ENCODE measurements at regions not wholly inside any gene's neighbourhood (a gene's known extent, or its start where the extent isn't known, plus 50 kb on each side); places are given as distances from the start of the nearest gene placed in this dataset.
"Not testable (repeated sequence)": the region's sequence is repeated elsewhere in the genome, so short reads cannot be mapped to it uniquely, and the experiment has no call there.

DNA sequence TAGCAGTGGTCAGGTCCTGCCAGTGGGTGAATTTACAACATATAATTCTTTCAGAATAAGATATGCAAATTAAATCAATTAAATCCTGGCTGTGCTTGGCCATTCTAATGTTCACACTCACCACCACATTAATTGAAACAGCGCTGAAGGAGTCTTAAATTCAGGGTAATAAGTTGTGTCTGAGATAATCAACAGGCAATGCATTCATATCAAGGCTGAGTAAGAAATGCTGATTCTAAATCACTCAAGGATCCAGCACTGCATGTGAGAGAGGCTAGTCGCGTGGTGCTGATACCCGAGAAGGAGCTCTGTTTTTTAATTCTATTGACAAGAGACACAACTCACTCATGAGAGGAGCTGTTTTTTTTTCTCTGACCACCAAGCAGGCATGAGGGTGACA lies 588.8 kb upstream of the ADAMTS9 start:
- no peak for DNase-seq (ENCODE audit: low read depth, low spot score)
- TF ChIP-seq FOXP2 (optimal IDR thresholded peaks at IDR 0.05; ENCODE audit: control extremely low read depth, extremely low read length, insufficient read depth) (no peak), EZH2 (IDR thresholded peaks at IDR 0.05) (no peak), POLR2AphosphoS5 (IDR thresholded peaks at IDR 0.05; ENCODE audit: borderline replicate concordance, low read depth, low read length) (no peak)
- H3K27ac ChIP-seq, result no peak overlapping the region
- H3K36me3 ChIP-seq (ENCODE audit: insufficient read depth, low read length), result no peaks in the 10 kb centered on the region
- no peaks in the 10 kb centered on the region for H3K9me3 ChIP-seq (ENCODE audit: low read depth, low read length)
- H3K9ac ChIP-seq (ENCODE audit: insufficient read length), result no peak overlapping the region
- no peak overlapping the region for H3K4me3 ChIP-seq

DNA sequence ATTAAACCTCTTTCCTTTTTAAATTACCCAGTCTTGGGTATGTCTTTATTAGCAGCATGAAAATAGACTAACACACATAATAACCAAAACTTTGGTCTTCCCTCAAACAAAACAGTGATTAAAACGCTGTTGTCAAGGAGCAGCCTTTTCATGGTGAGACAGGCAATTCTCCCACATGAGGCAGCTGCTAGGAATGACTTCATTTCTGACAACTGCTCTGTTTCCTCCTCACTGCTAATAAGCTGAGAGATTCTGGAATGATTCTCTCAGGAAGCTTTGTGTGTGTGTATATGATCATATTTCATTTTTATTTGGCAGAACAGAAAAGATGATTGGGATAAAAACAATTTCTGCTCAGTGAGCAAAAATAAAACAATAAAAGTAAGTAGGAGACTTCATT lies 580.6 kb upstream of the ADAMTS9 start:
- Histone ChIP-seq H3K36me3 (ENCODE audit: insufficient read depth, low read length) (no peaks in the 10 kb centered on the region), H3K9ac (ENCODE audit: insufficient read length) (no peak overlapping the region), H3K27ac (no peak overlapping the region), H3K9me3 (ENCODE audit: low read depth, low read length) (no peaks in the 10 kb centered on the region), H3K4me3 (no peak overlapping the region)
- no peak for TF ChIP-seq EZH2 (IDR thresholded peaks at IDR 0.05)
- TF ChIP-seq FOXP2 (optimal IDR thresholded peaks at IDR 0.05; ENCODE audit: control extremely low read depth, extremely low read length, insufficient read depth), result no peak
- no peak for TF ChIP-seq POLR2AphosphoS5 (IDR thresholded peaks at IDR 0.05; ENCODE audit: borderline replicate concordance, low read depth, low read length)
- DNase-seq (ENCODE audit: low read depth, low spot score), result no peak

DNA sequence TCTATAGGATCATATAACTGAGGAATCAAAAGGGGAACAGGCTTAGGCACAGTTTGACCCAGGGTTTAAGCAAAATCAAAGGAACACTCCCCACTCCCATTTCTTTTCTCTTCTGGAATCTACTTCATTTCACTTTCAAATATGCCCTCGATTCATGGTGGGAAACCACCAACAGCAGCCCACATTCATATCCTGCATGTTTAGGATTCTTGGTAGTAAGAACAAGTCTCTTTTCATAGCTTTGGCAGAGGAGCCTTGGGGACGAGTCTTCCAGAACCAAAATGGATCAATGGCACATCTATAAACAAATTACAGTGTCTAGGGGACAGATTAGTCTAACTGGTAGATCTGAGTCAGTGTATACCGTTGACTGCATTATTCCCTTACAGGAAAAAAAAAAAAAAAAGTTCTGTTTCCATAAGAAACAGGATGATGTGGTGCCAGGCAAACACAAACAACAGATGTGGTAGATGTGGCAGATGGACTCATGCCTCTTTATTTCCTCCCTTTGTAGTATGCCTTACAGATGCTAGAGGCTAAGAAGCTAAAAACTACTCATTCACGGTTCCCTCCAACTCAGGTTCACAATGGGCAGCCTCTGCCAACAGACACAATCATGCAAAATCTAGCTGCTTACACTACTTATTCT lies 578.3 kb upstream of the ADAMTS9 start:
- Histone ChIP-seq H3K9me3 (ENCODE audit: low read depth, low read length) (no peaks in the 10 kb centered on the region), H3K36me3 (ENCODE audit: insufficient read depth, low read length) (no peaks in the 10 kb centered on the region), H3K27ac (no peak overlapping the region), H3K9ac (ENCODE audit: insufficient read length) (no peak overlapping the region), H3K4me3 (no peak overlapping the region)
- TF ChIP-seq FOXP2 (optimal IDR thresholded peaks at IDR 0.05; ENCODE audit: control extremely low read depth, extremely low read length, insufficient read depth), result no peak
- TF ChIP-seq POLR2AphosphoS5 (IDR thresholded peaks at IDR 0.05; ENCODE audit: borderline replicate concordance, low read depth, low read length), result no peak
- TF ChIP-seq EZH2 (IDR thresholded peaks at IDR 0.05), result no peak
- no peak for DNase-seq (ENCODE audit: low read depth, low spot score)

DNA sequence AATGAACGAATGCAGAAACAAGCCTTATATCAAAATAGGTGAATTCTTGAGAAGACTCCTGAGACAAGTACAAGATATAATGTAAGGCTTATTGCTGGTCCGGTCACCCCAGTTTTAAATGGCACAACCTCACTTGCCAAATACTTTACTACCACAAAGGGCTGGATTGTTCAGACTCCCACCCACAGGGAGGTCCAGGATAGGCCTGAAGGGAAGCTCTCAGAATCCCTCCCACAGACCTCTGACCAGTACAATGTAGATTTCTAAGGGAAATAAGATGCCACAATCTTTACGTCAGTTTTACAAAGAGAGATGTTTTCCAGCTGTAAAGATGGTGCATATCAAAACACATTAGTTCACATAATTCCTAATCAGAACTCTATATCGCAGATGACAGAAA lies 577.7 kb upstream of the ADAMTS9 start:
- H3K9ac ChIP-seq (ENCODE audit: insufficient read length), result no peak overlapping the region
- no peak overlapping the region for H3K4me3 ChIP-seq
- TF ChIP-seq POLR2AphosphoS5 (IDR thresholded peaks at IDR 0.05; ENCODE audit: borderline replicate concordance, low read depth, low read length) (no peak), EZH2 (IDR thresholded peaks at IDR 0.05) (no peak), FOXP2 (optimal IDR thresholded peaks at IDR 0.05; ENCODE audit: control extremely low read depth, extremely low read length, insufficient read depth) (no peak)
- DNase-seq (ENCODE audit: low read depth, low spot score), result no peak
- no peaks in the 10 kb centered on the region for H3K36me3 ChIP-seq (ENCODE audit: insufficient read depth, low read length)
- no peak overlapping the region for H3K27ac ChIP-seq
- no peaks in the 10 kb centered on the region for H3K9me3 ChIP-seq (ENCODE audit: low read depth, low read length)

DNA sequence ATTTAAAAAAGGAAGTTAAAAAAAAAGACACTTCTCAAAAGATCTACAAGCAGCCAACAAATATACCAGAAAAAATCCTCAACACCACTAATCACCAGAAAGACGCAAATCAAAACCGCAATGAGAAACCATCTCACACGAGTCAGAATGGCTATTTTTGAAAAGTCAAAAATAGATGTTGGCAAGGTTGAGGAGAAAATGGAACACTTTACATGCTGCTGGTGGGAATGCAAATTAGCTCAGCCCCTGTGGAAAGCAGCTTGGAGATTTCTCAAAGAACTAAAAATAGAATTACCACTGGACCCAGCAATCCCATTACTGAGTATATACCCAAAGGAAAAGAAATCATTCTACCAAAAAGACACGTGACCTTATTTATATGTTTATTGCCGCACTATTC lies 574.7 kb upstream of the ADAMTS9 start:
- Histone ChIP-seq H3K27ac (no peak overlapping the region), H3K9me3 (ENCODE audit: low read depth, low read length) (no peaks in the 10 kb centered on the region), H3K36me3 (ENCODE audit: insufficient read depth, low read length) (no peaks in the 10 kb centered on the region), H3K4me3 (no peak overlapping the region), H3K9ac (ENCODE audit: insufficient read length) (no peak overlapping the region)
- TF ChIP-seq EZH2 (IDR thresholded peaks at IDR 0.05) (no peak), FOXP2 (optimal IDR thresholded peaks at IDR 0.05; ENCODE audit: control extremely low read depth, extremely low read length, insufficient read depth) (no peak), POLR2AphosphoS5 (IDR thresholded peaks at IDR 0.05; ENCODE audit: borderline replicate concordance, low read depth, low read length) (no peak)
- no peak for DNase-seq (ENCODE audit: low read depth, low spot score)

DNA sequence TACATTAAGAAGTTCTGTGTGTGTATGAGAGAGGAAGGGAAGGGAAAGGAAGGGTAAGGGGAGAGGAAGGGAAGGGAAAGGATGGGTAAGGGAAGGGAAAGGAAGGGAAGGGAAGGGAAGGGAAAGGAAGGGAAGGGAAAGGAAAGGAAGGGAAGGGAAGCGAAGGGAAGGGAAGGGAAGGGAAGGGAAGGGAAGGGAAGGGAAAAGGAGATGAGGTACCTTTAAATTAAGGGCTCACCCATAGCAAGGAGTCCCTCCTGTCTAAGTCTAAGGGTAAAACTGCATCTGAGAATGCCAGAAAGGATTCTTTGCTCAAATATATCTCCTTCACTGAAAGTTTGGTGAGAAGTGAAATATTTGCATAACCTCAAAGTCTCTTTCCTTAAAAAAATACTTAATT lies 572.1 kb upstream of the ADAMTS9 start:
- H3K9me3 ChIP-seq (ENCODE audit: low read depth, low read length), result no peaks in the 10 kb centered on the region
- no peak for TF ChIP-seq POLR2AphosphoS5 (IDR thresholded peaks at IDR 0.05; ENCODE audit: borderline replicate concordance, low read depth, low read length)
- no peak for TF ChIP-seq EZH2 (IDR thresholded peaks at IDR 0.05)
- TF ChIP-seq FOXP2 (optimal IDR thresholded peaks at IDR 0.05; ENCODE audit: control extremely low read depth, extremely low read length, insufficient read depth), result no peak
- no peak for DNase-seq (ENCODE audit: low read depth, low spot score)

DNA sequence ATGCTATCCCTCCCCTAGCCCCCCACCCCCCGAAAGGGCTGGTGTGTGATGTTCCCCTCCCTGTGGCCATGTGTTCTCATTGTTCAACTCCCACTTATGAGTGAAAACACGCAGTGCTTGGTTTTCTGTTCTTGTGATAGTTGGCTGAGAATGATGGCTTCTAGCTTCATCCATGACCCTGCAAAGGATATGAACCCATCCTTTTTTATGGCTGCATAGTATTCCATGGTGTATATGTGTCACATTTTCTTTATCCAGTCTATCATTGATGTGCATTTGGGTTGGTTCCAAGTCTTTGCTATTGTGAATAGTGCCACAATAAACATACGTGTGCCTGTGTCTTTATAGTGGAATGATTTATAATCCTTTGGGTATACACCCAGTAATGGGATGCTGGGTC lies 565.1 kb upstream of the ADAMTS9 start:
- H3K9ac ChIP-seq (ENCODE audit: insufficient read length); H3K36me3 ChIP-seq (ENCODE audit: insufficient read depth, low read length); H3K4me3 ChIP-seq; DNase-seq (ENCODE audit: low read depth, low spot score); H3K27ac ChIP-seq; H3K9me3 ChIP-seq (ENCODE audit: low read depth, low read length): not testable (repeated sequence)

More for the DNA sequence above, 572.1 kb upstream of the ADAMTS9 start:
- Histone ChIP-seq H3K36me3 (ENCODE audit: insufficient read depth, low read length) (no peaks in the 10 kb centered on the region), H3K27ac (no peak overlapping the region), H3K4me3 (no peak overlapping the region), H3K9ac (ENCODE audit: insufficient read length) (no peak overlapping the region)

DNA sequence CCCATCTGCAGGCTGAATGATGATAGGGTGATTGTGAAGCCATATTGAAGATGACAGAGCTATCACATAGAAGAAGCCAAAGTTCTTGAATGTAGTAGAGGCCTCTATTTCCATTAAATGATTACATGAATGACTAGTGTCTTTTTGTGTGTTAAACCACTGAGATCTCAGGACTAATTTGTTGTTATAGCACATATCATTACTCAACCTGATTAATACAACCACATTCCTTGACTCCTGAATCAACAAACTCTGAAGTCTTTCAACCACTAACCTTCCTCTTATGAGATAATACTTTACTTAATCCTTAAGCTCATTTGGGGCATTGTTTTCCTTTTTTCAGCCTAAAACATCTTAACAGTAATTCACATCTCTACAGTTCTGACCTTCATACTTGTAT lies 564.5 kb upstream of the ADAMTS9 start:
- Histone ChIP-seq H3K36me3 (ENCODE audit: insufficient read depth, low read length) (no peaks in the 10 kb centered on the region), H3K9me3 (ENCODE audit: low read depth, low read length) (no peaks in the 10 kb centered on the region), H3K9ac (ENCODE audit: insufficient read length) (no peak overlapping the region), H3K4me3 (no peak overlapping the region), H3K27ac (no peak overlapping the region)
- TF ChIP-seq EZH2 (IDR thresholded peaks at IDR 0.05) (no peak), POLR2AphosphoS5 (IDR thresholded peaks at IDR 0.05; ENCODE audit: borderline replicate concordance, low read depth, low read length) (no peak), FOXP2 (optimal IDR thresholded peaks at IDR 0.05; ENCODE audit: control extremely low read depth, extremely low read length, insufficient read depth) (no peak)
- no peak for DNase-seq (ENCODE audit: low read depth, low spot score)

DNA sequence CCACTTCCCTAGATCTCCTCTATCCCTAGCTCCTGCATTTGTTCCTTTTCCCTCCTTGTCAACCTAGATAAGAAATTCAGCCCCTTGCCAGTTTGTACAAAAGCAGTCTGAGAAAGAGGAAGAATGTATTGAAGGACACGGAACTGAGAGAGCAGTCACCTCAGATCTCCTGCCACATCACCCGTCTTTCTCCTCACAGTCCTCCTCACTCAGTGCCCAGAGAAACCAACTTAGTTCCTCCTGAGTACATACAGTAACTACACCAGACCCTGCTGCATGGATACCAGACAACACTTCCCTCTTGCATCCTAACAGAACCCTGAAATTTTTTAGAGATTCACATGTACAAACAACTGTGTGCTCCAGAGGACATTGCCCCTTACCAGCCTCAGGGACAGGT lies 563.6 kb upstream of the ADAMTS9 start:
- H3K4me3 ChIP-seq, result no peak overlapping the region
- TF ChIP-seq FOXP2 (optimal IDR thresholded peaks at IDR 0.05; ENCODE audit: control extremely low read depth, extremely low read length, insufficient read depth), result no peak
- TF ChIP-seq EZH2 (IDR thresholded peaks at IDR 0.05), result no peak
- no peak for TF ChIP-seq POLR2AphosphoS5 (IDR thresholded peaks at IDR 0.05; ENCODE audit: borderline replicate concordance, low read depth, low read length)
- no peak overlapping the region for H3K27ac ChIP-seq
- no peak overlapping the region for H3K9ac ChIP-seq (ENCODE audit: insufficient read length)
- no peaks in the 10 kb centered on the region for H3K36me3 ChIP-seq (ENCODE audit: insufficient read depth, low read length)
- H3K9me3 ChIP-seq (ENCODE audit: low read depth, low read length), result no peaks in the 10 kb centered on the region
- no peak for DNase-seq (ENCODE audit: low read depth, low spot score)

Data from SK-N-MC (cell line).